IMR-90 (cell line): ENCODE measurements at regions not wholly inside any gene's neighbourhood (a gene's known extent, or its start where the extent isn't known, plus 50 kb on each side); places are given as distances from the start of the nearest gene placed in this dataset.

ENCODE experiments used
- ATAC-seq: fragments of 200-7000 bp; cut with Tn5 transposase; 2 replicates; pipeline ENCODE4 v1.9.1; 2020; ENCODE audit warnings: low read depth, mild to moderate bottlenecking, moderate library complexity
- BruUV-seq: library from RNA; stranded (reverse); fragments of 400-500 nt; replicated peaks from 2 replicates; lab custom pipeline; 2021; lab: Mats Ljungman, UMichigan
- CTCF ChIA-PET: fragments of 300-600 bp; formaldehyde crosslinking; extraction: SDS; loops from one replicate; lab custom pipeline; 2021; ENCODE audit warnings: antibody characterized with exemption; lab: Yijun Ruan, JAX
- POLR2A ChIA-PET: fragments of 300-600 bp; sonication (Branson Sonifier 250); formaldehyde crosslinking; loops from one replicate; lab custom pipeline; 2022; ENCODE audit warnings: antibody characterized with exemption; ENCODE audit not compliant: unreplicated experiment; lab: Charles Lee
- DNase-seq: peaks from one replicate; pipeline ENCODE4 v3.0.0; 2013
- H2AFZ ChIP-seq: replicated peaks from 2 replicates; pipeline ENCODE3; 2013; ENCODE audit warnings: low read length, mild to moderate bottlenecking; ENCODE audit not compliant: poor library complexity
- H2AK5ac ChIP-seq: 2 replicates; pipeline ENCODE4 v1.6.1; 2013; ENCODE audit warnings: low read depth, low read length, inconsistent platforms
- H2AK9ac ChIP-seq: replicated peaks from 2 replicates; pipeline ENCODE3; 2013; ENCODE audit warnings: mild to moderate bottlenecking, low read depth, low read length, moderate library complexity; ENCODE audit not compliant: poor library complexity
- H2BK120ac ChIP-seq: 2 replicates; pipeline ENCODE4 v1.6.1; 2013; ENCODE audit warnings: low read depth, low read length, inconsistent platforms
- H2BK15ac ChIP-seq: 3 replicates; pipeline ENCODE4 v1.6.1; 2013; ENCODE audit warnings: low read depth, low read length, inconsistent platforms
- H2BK20ac ChIP-seq: 2 replicates; pipeline ENCODE4 v1.6.1; 2013; ENCODE audit warnings: low read depth, mild to moderate bottlenecking, inconsistent platforms, low read length, moderate library complexity
- H2BK5ac ChIP-seq: 2 replicates; pipeline ENCODE4 v1.6.1; 2013; ENCODE audit warnings: mild to moderate bottlenecking, low read depth, low read length, inconsistent platforms; ENCODE audit not compliant: poor library complexity, severe bottlenecking
- H3K14ac ChIP-seq: replicated peaks from 2 replicates; pipeline ENCODE4 v1.6.1; 2013; ENCODE audit warnings: low read depth, low read length, inconsistent platforms
- H3K18ac ChIP-seq: 2 replicates; pipeline ENCODE4 v1.6.1; 2013; ENCODE audit warnings: low read depth, low read length, control low read depth
- H3K23ac ChIP-seq: 2 replicates; pipeline ENCODE4 v1.6.1; 2013; ENCODE audit warnings: low read depth, low read length, inconsistent platforms
- H3K27ac ChIP-seq: 2 replicates; pipeline ENCODE4 v1.5.1; 2013; ENCODE audit warnings: mild to moderate bottlenecking, control low read depth, low read length; ENCODE audit not compliant: insufficient read depth
- H3K27me3 ChIP-seq: 2 replicates; pipeline ENCODE4 v1.6.1; 2013; ENCODE audit warnings: low read length; ENCODE audit not compliant: control insufficient read depth, insufficient read depth
- H3K36me3 ChIP-seq: 2 replicates; pipeline ENCODE4 v1.6.1; 2013; ENCODE audit warnings: low read length, mixed read lengths; ENCODE audit not compliant: control insufficient read depth, insufficient read depth
- H3K4ac ChIP-seq: 2 replicates; pipeline ENCODE4 v1.6.1; 2013; ENCODE audit warnings: low read depth, low read length, inconsistent platforms
- H3K4me1 ChIP-seq: 2 replicates; pipeline ENCODE4 v1.6.1; 2013; ENCODE audit warnings: low read length, mixed read lengths; ENCODE audit not compliant: control insufficient read depth, insufficient read depth
- H3K4me2 ChIP-seq: 2 replicates; pipeline ENCODE4 v1.6.1; 2013; ENCODE audit warnings: low read depth, mild to moderate bottlenecking, control low read depth, low read length, moderate library complexity
- H3K4me3 ChIP-seq: 2 replicates; pipeline ENCODE4 v1.5.1; 2013; ENCODE audit warnings: low read depth, mild to moderate bottlenecking, control low read depth, low read length, moderate library complexity; ENCODE audit not compliant: insufficient read depth
- H3K56ac ChIP-seq: 2 replicates; pipeline ENCODE4 v1.6.1; 2013; ENCODE audit warnings: low read length, inconsistent platforms; ENCODE audit not compliant: insufficient read depth; ENCODE audit errors: extremely low read depth
- H3K79me1 ChIP-seq, 2 experiments: 2 replicates each; pipeline ENCODE4 v1.6.1; 2013; ENCODE audit warnings: low read length in 2 of 2, inconsistent platforms in 1 of 2, low read depth in 1 of 2
- H3K9ac ChIP-seq: 2 replicates; pipeline ENCODE4 v1.6.1; 2013; ENCODE audit warnings: low read depth, low read length, control low read depth
- H3K9me1 ChIP-seq: 2 replicates; pipeline ENCODE4 v1.6.1; 2013; ENCODE audit warnings: low read length, inconsistent platforms; ENCODE audit not compliant: insufficient read depth
- H3K9me3 ChIP-seq: 2 replicates; pipeline ENCODE4 v1.6.1; 2013; ENCODE audit warnings: low read length; ENCODE audit not compliant: control insufficient read depth, insufficient read depth
- H4K20me1 ChIP-seq: 2 replicates; pipeline ENCODE4 v1.6.1; 2013; ENCODE audit warnings: low read length, inconsistent platforms; ENCODE audit not compliant: insufficient read depth
- H4K5ac ChIP-seq: 2 replicates; pipeline ENCODE4 v1.6.1; 2013; ENCODE audit warnings: mild to moderate bottlenecking, low read depth, low read length, control low read depth
- H4K8ac ChIP-seq, 2 experiments: 2 replicates each; pipeline ENCODE4 v1.6.1; 2013; ENCODE audit warnings: low read depth in 2 of 2, low read length in 2 of 2, control low read depth in 1 of 2, inconsistent platforms in 1 of 2
- H4K91ac ChIP-seq: 2 replicates; pipeline ENCODE4 v1.6.1; 2013; ENCODE audit warnings: low read depth, low read length, inconsistent platforms; ENCODE audit not compliant: insufficient read depth
- BHLHE40 ChIP-seq: fragments of 150-350 bp; IDR thresholded peaks from 2 replicates; pipeline ENCODE4 v1.6.1; 2016; ENCODE audit warnings: mild to moderate bottlenecking, low read depth, low read length
- CEBPB ChIP-seq: IDR thresholded peaks from 2 replicates; pipeline ENCODE4 v1.6.1; 2012; ENCODE audit warnings: low read depth, low read length, improper control_type of control experiment
- MAFK ChIP-seq: IDR thresholded peaks from 2 replicates; pipeline ENCODE4 v1.6.1; 2012; ENCODE audit warnings: low read depth, low read length, improper control_type of control experiment
- MAZ ChIP-seq: IDR thresholded peaks from 2 replicates; pipeline ENCODE4 v1.6.1; 2012; ENCODE audit warnings: low read depth, mild to moderate bottlenecking, low read length, improper control_type of control experiment, moderate library complexity, borderline replicate concordance
- MXI1 ChIP-seq: IDR thresholded peaks from 2 replicates; pipeline ENCODE4 v1.6.1; 2012; ENCODE audit warnings: low read depth, mild to moderate bottlenecking, low read length, moderate library complexity, borderline replicate concordance
- NFE2L2 ChIP-seq: fragments of 150-350 bp; IDR thresholded peaks from 2 replicates; pipeline ENCODE4 v1.6.1; 2016; ENCODE audit warnings: low read depth, mild to moderate bottlenecking, low read length
- POLR2A ChIP-seq: IDR thresholded peaks from 2 replicates; pipeline ENCODE4 v1.6.1; 2012; ENCODE audit warnings: mild to moderate bottlenecking, low read depth, low read length
- RAD21 ChIP-seq: IDR thresholded peaks from 2 replicates; pipeline ENCODE4 v1.6.1; 2012; ENCODE audit warnings: low read length, improper control_type of control experiment
- RCOR1 ChIP-seq: IDR thresholded peaks from 2 replicates; pipeline ENCODE4 v1.6.1; 2012; ENCODE audit warnings: mild to moderate bottlenecking, low read length, improper control_type of control experiment; ENCODE audit not compliant: insufficient replicate concordance
- RFX5 ChIP-seq: IDR thresholded peaks from 2 replicates; pipeline ENCODE4 v1.8.0; 2012; ENCODE audit warnings: low read depth, mild to moderate bottlenecking, low read length, moderate library complexity
- SMC3 ChIP-seq: fragments of 150-350 bp; IDR thresholded peaks from 2 replicates; pipeline ENCODE4 v1.6.1; 2016; ENCODE audit warnings: low read depth, mild to moderate bottlenecking, antibody characterized with exemption, low read length, moderate library complexity
- WGBS, 2 experiments: methylation state at CpG; one replicate each; pipeline versions ENCODE4 v1.1.5 to v1.1.7; 2013; ENCODE audit warnings: missing lambda C conversion rate in 2 of 2; ENCODE audit not compliant: insufficient read length in 1 of 2; ENCODE audit errors: extremely low coverage in 2 of 2; 5-methylcytosine and 5-hydroxymethylcytosine counted together
- dilution Hi-C: fragments of 300-500 bp; cut with HindIII; formaldehyde crosslinking; loops from one replicate; pipeline ENCODE4 v1.14.3; 2018; ENCODE audit warnings: low sequenced_read_pairs; ENCODE audit not compliant: unreplicated experiment
- in situ Hi-C: fragments of 300-500 bp; cut with MboI; formaldehyde crosslinking; loops from 3 replicates; pipeline ENCODE4 v1.14.3; 2019; ENCODE audit warnings: low sequenced_read_pairs, inconsistent platforms, mixed read lengths
- intact Hi-C: fragments of 100-400 bp; cut with micrococcal nuclease; formaldehyde crosslinking; loops from 2 replicates; pipeline ENCODE4 v1.10.0; 2022
- TF ChIP-seq, protein P1 (sequence below): fragments of 150-350 bp; IDR thresholded peaks from 2 replicates; pipeline ENCODE4 v1.6.1; 2017; ENCODE audit warnings: mild to moderate bottlenecking, antibody characterized with exemption, low read length, low read depth
- TF ChIP-seq, protein P2 (sequence below): conservative IDR thresholded peaks from 2 replicates; pipeline ENCODE4 v1.5.1; 2012; ENCODE audit warnings: mild to moderate bottlenecking, low read depth, low read length, improper control_type of control experiment
- TF ChIP-seq, protein P3 (sequence below): fragments of 150-350 bp; IDR thresholded peaks from 2 replicates; pipeline ENCODE4 v1.6.1; 2016; ENCODE audit warnings: low read depth, mild to moderate bottlenecking, low read length, moderate library complexity, borderline replicate concordance

DNA sequence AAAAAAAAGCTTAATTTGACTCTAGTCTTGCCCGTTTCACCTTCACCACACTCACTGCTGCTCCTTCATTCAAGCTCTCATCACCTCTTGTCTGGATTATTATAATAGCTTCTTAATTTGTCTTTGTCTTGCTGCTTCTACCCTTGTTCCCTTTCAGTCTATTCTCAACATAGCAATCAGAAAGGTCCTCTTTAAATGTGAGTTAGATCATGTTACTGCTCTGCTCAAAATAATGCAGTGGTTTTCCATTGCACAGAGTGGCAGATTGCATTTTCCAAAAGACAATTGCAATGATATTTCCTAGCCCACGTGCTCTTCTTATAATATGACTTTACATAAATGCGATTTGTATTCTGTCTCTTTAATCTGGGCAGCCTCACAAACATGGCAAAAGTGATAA lies 174.6 kb downstream of the ALDH1A2 start:
- dilution Hi-C loops (no loop called here), intact Hi-C loops (no loop called here), in situ Hi-C loops (no loop called here)
- no peak overlapping the region for H3K4me2 ChIP-seq
- H2BK15ac ChIP-seq = no peak overlapping the region
- H4K91ac ChIP-seq = no peak overlapping the region
- H2AK5ac ChIP-seq = no peak overlapping the region
- no peak overlapping the region for H3K9ac ChIP-seq
- H3K36me3 ChIP-seq = no peaks in the 10 kb centered on the region
- no peak overlapping the region for H2AFZ ChIP-seq
- no peaks in the 10 kb centered on the region for H3K27me3 ChIP-seq
- no peak for ATAC-seq
- H3K56ac ChIP-seq = no peak overlapping the region
- no peak overlapping the region for H2BK5ac ChIP-seq
- no peak overlapping the region for H2BK120ac ChIP-seq
- no peaks in the 10 kb centered on the region for H3K9me3 ChIP-seq
- H4K8ac ChIP-seq = no peak overlapping the region
- no peak overlapping the region for H3K14ac ChIP-seq
- H3K4ac ChIP-seq = no peak overlapping the region
- no peaks in the 10 kb centered on the region for H3K4me1 ChIP-seq
- no peak overlapping the region for H2BK20ac ChIP-seq
- H3K18ac ChIP-seq = no peak overlapping the region
- no peaks in the 10 kb centered on the region for H4K20me1 ChIP-seq
- no peak for TF ChIP-seq RAD21
- no peak for TF ChIP-seq POLR2A
- no peak for TF ChIP-seq RFX5
- TF ChIP-seq, protein P1, sequence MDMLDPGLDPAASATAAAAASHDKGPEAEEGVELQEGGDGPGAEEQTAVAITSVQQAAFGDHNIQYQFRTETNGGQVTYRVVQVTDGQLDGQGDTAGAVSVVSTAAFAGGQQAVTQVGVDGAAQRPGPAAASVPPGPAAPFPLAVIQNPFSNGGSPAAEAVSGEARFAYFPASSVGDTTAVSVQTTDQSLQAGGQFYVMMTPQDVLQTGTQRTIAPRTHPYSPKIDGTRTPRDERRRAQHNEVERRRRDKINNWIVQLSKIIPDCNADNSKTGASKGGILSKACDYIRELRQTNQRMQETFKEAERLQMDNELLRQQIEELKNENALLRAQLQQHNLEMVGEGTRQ = no peak
- TF ChIP-seq MAZ = no peak
- no peak for TF ChIP-seq BHLHE40
- TF ChIP-seq MAFK = no peak
- TF ChIP-seq RCOR1 = no peak
- no peak for TF ChIP-seq MXI1
- TF ChIP-seq SMC3 = no peak
- TF ChIP-seq, protein P2, sequence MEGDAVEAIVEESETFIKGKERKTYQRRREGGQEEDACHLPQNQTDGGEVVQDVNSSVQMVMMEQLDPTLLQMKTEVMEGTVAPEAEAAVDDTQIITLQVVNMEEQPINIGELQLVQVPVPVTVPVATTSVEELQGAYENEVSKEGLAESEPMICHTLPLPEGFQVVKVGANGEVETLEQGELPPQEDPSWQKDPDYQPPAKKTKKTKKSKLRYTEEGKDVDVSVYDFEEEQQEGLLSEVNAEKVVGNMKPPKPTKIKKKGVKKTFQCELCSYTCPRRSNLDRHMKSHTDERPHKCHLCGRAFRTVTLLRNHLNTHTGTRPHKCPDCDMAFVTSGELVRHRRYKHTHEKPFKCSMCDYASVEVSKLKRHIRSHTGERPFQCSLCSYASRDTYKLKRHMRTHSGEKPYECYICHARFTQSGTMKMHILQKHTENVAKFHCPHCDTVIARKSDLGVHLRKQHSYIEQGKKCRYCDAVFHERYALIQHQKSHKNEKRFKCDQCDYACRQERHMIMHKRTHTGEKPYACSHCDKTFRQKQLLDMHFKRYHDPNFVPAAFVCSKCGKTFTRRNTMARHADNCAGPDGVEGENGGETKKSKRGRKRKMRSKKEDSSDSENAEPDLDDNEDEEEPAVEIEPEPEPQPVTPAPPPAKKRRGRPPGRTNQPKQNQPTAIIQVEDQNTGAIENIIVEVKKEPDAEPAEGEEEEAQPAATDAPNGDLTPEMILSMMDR = no peak
- no peak for TF ChIP-seq NFE2L2
- no peak for TF ChIP-seq CEBPB
- TF ChIP-seq, protein P3, sequence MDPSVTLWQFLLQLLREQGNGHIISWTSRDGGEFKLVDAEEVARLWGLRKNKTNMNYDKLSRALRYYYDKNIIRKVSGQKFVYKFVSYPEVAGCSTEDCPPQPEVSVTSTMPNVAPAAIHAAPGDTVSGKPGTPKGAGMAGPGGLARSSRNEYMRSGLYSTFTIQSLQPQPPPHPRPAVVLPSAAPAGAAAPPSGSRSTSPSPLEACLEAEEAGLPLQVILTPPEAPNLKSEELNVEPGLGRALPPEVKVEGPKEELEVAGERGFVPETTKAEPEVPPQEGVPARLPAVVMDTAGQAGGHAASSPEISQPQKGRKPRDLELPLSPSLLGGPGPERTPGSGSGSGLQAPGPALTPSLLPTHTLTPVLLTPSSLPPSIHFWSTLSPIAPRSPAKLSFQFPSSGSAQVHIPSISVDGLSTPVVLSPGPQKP = no peak
- H2AK9ac ChIP-seq = no peak overlapping the region
- ChIA-PET CTCF (no interaction called here), POLR2A (no interaction called here)
- H3K9me1 ChIP-seq = no peaks in the 10 kb centered on the region
- no peak for DNase-seq
- no CpG with 5 or more reads among the region's 3 CpGs for WGBS, 2 experiments
- H3K4me3 ChIP-seq = no peak overlapping the region
- H3K23ac ChIP-seq = no peak overlapping the region
- BruUV-seq = no TSS peak
- no peak overlapping the region for H3K27ac ChIP-seq
- H3K79me1 ChIP-seq = no peaks in the 10 kb centered on the region
- no peak overlapping the region for H4K5ac ChIP-seq
